Transverse colon (tissue), 3 donors: ENCODE measurements at regions not wholly inside any gene's neighbourhood (a gene's known extent, or its start where the extent isn't known, plus 50 kb on each side); places are given as distances from the start of the nearest gene placed in this dataset.

Experiments
- POLR2A ChIP-seq: fragments of 450-650 bp; IDR thresholded peaks from one replicate; pipeline ENCODE4 v1.6.1; 2016; ENCODE audit warnings: antibody characterized with exemption, mild to moderate bottlenecking, moderate library complexity
- TF ChIP-seq, protein P1 (sequence below), 5 experiments: fragments of 200-600 bp in 3 of 5; fragments of 450-650 bp in 2 of 5; sonication (generic) in 3 of 5; IDR thresholded peaks; 1 replicate in 2 of 5; 2 replicates in 3 of 5; pipeline ENCODE4 v1.5.1; 2016 to 2017; ENCODE audit warnings: antibody characterized with exemption in 5 of 5, inconsistent platforms in 3 of 5, mild to moderate bottlenecking in 2 of 5, moderate library complexity in 1 of 5

DNA sequence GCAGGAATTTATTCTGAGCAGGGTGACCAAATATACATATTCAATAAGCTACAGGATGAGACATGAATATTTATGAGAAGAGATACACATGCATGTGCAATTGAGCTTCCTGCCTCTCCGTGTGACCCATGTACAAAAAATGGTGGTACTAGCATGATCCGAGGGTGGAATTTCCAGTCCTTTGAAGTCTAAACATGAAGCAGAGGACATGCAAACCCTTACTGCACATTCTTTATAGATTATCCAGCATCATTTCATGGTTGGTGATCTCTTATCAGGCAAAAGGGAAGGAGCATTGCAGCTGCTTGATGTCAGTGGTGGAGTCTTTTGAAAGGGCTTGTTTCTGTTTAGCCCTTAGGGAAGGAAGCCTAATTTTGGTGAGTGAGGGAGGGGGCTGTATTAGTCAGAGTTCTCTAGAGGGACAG, 448.6 kb downstream of the SETD4 start:
- no peak for TF ChIP-seq POLR2A
- TF ChIP-seq, protein P1, sequence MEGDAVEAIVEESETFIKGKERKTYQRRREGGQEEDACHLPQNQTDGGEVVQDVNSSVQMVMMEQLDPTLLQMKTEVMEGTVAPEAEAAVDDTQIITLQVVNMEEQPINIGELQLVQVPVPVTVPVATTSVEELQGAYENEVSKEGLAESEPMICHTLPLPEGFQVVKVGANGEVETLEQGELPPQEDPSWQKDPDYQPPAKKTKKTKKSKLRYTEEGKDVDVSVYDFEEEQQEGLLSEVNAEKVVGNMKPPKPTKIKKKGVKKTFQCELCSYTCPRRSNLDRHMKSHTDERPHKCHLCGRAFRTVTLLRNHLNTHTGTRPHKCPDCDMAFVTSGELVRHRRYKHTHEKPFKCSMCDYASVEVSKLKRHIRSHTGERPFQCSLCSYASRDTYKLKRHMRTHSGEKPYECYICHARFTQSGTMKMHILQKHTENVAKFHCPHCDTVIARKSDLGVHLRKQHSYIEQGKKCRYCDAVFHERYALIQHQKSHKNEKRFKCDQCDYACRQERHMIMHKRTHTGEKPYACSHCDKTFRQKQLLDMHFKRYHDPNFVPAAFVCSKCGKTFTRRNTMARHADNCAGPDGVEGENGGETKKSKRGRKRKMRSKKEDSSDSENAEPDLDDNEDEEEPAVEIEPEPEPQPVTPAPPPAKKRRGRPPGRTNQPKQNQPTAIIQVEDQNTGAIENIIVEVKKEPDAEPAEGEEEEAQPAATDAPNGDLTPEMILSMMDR (IDR thresholded peaks at IDR 0.05), result no peak
